SU-DHL-6 (cell line): ENCODE measurements at regions not wholly inside any gene's neighbourhood (a gene's known extent, or its start where the extent isn't known, plus 50 kb on each side); places are given as distances from the start of the nearest gene placed in this dataset.

Experiments
- EZH2phosphoT487 ChIP-seq: fragments of 200-600 bp; sonication (generic), shearing (Covaris generic); conservative IDR thresholded peaks from 2 replicates; pipeline ENCODE4 v1.6.1; 2018; ENCODE audit warnings: mild to moderate bottlenecking, antibody characterized with exemption, low read length, moderate library complexity, mixed read lengths
- TF ChIP-seq, protein P1 (sequence below): fragments of 200-600 bp; sonication (generic); IDR thresholded peaks from one replicate; pipeline ENCODE4 v1.5.1; 2017; ENCODE audit warnings: antibody characterized with exemption, mild to moderate bottlenecking, low read length, moderate library complexity; ENCODE audit not compliant: insufficient read depth, poor library complexity, severe bottlenecking

DNA sequence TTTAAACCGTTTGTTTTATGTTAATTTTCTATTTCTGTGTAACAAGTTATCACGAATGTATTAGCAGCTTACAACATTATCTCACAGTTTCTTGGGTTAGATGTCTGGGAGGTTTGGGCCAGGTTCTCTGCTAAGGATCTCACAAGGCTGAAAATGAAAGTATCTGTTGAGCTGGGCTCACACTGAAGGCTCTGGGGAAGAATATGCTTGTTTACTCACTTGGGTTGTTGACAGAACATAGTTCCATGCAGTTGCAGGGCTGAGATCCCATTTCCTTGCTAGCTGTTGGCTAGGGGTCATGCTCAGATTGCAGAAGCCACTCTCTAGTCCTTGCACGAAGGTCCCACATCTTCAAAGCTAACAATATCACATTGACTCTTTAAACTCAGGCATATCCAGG, 266.6 kb upstream of the GNAI1 start:
- TF ChIP-seq, protein P1, sequence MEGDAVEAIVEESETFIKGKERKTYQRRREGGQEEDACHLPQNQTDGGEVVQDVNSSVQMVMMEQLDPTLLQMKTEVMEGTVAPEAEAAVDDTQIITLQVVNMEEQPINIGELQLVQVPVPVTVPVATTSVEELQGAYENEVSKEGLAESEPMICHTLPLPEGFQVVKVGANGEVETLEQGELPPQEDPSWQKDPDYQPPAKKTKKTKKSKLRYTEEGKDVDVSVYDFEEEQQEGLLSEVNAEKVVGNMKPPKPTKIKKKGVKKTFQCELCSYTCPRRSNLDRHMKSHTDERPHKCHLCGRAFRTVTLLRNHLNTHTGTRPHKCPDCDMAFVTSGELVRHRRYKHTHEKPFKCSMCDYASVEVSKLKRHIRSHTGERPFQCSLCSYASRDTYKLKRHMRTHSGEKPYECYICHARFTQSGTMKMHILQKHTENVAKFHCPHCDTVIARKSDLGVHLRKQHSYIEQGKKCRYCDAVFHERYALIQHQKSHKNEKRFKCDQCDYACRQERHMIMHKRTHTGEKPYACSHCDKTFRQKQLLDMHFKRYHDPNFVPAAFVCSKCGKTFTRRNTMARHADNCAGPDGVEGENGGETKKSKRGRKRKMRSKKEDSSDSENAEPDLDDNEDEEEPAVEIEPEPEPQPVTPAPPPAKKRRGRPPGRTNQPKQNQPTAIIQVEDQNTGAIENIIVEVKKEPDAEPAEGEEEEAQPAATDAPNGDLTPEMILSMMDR: no peak
- no peak for TF ChIP-seq EZH2phosphoT487
